Pons (tissue), 1 donor: ENCODE measurements at regions not wholly inside any gene's neighbourhood (a gene's known extent, or its start where the extent isn't known, plus 50 kb on each side); places are given as distances from the start of the nearest gene placed in this dataset.
A peak's percentile ranks its signal among the peaks of the same experiment; 100 is the strongest.
"Not testable (repeated sequence)": the region's sequence is repeated elsewhere in the genome, so short reads cannot be mapped to it uniquely, and the experiment has no call there.

Source experiments
- DNase-seq: peaks from one replicate; pipeline ENCODE4 v3.0.0-alpha.2; 2016; ENCODE audit warnings: low spot score

DNA sequence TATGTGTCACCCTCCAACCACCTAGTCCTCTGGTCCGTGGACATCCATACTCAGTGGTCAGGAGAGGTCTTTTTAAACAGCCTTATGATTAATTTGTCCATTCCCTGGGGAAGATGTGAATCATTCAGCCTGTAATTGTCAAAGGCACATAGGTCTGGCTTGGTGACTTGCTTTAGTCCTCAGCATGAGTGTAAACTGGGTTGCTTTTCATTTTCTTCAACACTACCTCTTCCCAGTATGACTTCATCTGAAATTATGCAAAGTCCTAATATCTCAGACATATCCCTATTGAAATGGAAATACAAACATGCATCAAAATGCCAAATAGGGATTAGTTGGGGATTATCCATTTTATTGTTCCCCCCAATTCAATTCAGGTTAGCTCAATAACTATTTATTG is 208.3 kb upstream of the AMOT start:
- DNase-seq = no peak

DNA sequence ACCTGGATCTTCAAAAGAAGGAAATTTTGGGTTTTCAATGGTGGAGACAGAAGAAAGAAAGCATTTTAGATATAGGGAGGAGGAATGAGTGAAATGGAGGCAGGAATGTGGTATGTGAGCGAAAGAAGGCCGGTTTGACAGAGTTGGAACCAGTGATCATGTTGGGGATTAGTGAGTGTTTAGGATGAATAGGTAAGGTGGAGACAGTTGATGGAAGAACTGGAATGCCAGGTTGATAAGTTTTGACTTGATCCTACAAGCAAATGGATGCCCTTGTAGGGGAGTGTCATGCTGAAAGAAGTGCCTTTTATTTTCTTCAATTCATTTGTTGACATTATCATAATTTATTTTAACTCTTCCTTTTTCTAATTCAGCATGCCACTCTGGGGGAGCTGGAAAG is 207.8 kb upstream of the AMOT start:
- DNase-seq = no peak

DNA sequence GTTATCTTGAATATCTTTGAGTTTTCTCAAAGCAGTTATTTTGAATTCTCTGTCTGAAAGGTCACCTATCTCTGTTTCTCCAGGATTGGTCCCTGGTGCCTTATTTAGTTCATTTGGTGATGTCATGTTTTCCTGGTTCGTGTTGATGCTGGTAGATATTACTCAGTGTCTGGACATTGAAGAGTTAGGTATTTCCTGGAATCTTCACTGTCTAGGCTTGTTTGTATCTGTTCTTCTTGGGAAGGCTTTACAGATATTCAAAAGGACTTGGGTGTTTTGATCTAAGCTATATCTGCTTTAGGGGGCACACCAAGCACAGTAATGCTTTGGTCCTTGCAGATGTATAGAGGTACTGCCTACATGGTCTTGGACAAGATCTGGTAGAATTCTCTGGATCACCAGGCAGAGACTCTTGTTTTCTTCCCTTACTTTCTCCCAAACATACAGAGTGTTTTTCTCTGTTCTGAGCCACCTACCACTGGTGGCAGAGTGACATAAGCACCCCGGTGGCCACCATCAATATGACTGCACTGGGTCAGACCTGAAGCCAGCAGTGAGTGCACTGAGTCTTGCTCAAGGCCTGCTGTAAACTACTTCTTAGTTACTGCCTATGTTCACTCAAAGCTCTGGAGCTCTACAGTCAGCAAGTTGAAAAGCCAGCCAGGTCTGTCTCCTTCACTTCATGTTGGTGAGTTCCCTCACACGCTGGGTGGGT is 193.5 kb upstream of the AMOT start:
- DNase-seq = no peak

DNA sequence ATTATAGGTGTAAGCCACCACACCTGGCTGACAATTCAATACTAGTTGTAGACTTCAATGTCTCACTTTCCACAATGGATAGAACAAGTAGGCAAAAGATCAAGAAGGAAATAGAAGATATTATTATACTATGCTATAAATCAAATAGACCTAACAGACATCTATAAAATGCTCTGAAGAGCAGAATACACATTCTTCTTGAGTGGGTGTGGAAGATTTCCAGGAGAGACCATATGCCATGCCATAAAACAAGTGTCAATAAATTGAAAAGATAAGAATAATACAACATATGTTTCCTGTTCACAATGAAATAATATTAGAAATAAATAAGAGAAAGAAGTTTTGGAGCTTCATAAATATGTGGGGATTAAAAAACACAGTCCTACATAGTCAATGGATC is 179.3 kb upstream of the AMOT start:
- no peak for DNase-seq

DNA sequence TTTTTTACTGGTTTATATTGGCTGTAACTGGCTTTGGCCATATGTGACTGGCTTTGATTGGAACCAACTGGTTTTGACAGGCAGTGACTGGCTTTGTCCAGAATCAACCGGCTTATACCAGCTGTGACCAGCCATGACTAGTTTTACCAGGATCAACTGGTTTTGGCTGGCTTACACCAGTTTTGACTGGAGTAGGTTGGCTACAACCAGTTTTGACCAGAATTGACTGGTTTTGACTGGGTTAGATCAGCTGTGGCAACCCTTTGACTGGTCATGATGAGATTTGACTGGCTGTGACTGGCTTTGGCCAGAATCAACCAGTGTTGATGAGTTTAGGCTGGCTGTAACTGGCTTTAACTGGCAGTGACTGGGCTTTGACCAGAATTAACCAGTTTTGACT is 169.2 kb upstream of the AMOT start:
- no peak for DNase-seq

DNA sequence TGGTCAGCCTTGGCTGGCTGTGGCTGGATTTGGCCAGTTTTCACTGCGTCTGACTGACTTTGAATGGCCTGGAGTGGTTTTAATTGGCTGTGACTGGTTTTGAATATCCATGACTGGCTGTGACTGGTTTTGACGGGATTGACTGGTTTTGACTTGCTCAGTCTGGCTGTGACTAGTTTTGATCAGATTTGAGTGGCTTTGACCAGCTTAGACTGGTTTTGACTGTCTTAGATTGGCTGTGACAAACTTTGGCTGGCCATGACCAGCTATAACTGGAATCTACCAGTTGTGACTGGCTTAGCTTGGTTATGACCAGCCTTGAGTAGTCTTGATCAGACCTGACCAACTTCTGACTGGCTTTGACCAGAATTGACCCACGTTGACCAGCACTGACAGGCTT is 168.4 kb upstream of the AMOT start:
- no peak for DNase-seq

DNA sequence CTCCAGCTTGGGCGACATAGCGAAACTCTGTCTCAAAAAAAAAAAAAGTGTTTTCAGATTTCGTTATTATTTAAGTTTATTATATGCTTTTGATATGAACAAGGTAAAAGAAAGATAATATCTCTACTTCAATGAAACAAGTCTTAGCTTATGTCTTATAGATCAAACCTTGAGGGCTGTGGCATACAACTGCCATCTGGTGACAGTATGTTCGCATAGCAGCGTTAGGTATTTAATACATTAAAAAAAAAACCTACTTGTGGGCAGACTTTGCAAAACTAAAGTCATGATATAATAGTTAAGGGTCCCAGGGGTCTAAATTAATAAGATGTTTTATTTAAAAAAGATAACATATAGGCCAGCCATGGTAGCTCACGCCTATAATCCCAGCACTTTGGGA is 161.2 kb upstream of the AMOT start:
- DNase-seq = no peak

DNA sequence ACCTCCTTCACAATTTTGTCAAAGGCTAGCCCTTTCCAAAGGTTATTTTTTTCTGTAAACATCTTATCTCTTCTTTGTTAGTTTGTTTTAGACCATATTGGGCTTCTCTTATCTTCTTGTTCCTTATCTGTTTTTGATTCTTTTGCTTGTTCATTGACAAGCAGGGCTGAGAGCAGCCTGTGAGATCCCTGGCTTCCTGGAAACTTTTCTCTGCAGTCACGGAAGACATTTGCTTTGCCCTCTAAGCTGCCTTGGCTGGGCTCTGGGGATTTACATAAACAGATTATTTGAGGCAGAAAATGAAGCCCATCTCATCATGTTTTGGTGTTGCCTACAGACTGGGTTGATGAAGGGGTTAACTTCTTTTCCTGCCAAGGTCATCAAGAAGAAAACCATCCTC is 157.4 kb upstream of the AMOT start:
- no peak for DNase-seq

DNA sequence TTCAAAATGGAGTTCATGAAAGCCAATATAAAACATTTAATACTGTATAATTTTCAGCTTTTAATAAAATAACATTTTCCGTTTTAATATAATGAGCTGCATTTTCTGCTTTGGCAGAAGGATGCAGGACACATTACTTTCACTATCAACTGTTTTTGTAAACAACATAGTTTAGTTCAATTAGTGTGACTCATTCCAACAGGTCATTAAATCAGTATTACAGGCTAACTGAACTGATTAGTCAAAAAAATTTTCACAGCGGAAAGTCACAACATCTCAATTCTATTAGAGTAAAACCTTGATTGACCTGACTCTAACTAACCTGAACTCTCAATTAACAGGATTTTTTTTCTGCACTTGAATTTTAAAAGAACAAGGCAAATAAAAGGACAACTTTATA is 151.2 kb upstream of the AMOT start:
- DNase-seq = no peak

DNA sequence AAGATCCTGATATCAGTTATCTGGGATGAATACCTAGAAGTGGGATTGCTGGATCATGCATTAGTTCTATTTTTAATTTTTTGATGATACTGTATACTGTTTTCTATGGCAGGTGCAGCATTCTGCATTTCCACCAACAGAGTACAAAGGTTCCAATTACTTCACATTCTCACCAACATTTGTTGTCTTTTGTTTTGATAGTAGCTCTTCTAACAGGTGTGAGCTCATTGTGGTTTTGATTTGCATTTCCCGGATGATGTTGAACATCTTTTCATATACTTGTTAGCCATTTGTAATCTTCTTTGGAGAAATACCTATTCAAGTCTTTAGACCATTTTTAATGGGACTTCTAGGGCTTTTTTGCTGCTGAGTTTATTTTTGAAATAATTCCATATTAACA is 139.2 kb upstream of the AMOT start:
- DNase-seq = no peak

DNA sequence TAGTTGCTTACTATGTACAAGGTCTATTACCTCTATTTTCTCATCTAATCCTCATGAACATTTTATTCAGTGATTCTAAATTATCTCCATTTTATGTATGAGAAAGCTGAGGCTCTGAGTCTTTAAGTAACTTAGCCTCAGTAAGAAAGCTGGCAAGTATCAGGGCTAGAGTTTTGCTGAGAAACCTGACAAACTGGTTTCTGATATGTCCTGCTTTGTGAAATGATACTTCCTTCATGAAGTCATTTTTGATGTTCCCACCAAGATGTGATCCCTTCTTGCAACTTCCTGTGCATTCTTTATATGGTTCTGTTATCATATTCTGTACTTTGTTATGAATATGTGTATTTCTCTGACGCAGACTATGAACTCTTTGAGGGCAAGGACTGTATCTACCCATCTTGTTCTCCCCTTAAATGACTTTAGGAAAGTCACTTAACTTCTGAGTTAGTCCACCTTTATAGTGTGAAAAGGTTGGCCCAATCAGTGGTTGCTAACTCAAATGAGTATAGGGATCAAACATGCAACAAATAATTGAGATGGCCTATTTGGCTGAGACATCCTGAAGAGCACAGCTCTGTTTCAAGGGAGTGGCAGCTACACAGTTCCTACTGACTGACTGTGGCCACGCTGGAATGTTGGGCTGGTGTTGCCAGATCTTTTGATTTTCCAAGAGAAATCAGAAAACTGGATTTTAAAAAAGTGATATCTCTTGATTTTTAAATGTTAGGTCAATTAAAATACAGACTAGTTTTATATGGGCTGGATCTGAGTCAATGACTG is 127.9 kb upstream of the AMOT start:
- no peak for DNase-seq

DNA sequence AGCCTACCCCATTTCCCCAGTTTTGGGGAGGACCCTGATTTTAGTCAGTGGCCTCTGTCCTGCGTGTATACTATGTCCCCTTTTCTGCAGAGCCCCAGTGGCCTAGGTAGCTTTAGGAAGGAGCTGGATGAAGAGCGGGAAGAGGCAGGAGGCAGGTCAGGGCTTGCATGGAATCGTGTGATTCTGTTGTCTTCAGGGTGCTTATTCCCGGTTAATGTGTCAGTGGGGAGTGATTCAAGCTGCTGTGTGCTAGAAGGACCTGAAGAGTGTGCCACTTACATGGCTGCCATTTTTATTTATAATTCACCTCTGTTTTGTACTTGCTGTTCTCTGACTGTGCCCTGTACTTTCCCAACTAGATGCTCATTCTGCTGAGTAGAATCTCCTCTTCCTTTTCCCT is 127.3 kb upstream of the AMOT start:
- DNase-seq = no peak

DNA sequence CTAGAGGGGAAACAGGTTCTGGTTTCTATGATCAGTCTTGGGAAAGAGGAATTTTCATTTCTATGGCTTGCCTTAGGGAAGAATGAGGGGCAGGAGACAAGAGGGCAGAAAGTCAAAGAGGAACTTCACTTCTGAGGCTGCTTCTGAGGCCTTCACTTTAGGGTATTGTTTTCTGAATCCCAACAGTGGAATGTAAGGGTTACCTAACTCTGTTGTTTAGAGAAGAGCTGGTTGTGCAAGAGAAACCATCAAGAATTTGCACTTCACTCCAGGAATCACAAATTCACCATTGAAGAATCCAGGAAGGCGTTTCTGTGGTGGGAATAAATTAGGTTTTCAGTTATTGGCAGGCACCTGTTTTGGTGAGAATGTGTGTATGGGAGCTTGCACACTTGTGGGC is 126.7 kb upstream of the AMOT start:
- no peak for DNase-seq

DNA sequence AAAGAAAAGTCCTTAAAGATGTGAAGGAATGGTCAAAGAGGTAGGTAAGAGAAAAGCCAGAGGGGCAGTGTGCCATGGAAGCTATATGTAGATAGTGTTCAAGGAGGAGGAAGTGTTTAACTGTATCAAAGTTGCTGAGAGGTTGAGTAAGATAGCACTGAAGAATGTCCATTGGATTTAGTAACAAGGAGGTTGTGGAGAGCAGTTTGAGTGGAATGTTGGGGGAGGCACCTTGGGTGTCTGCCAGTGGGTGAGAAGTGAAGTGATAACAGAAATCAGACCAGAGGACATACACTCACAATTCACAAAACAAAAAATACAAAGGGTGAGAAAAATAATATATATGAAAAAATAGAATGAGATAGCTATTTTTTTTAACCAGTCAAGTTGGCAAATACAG is 121.3 kb upstream of the AMOT start:
- no peak for DNase-seq

DNA sequence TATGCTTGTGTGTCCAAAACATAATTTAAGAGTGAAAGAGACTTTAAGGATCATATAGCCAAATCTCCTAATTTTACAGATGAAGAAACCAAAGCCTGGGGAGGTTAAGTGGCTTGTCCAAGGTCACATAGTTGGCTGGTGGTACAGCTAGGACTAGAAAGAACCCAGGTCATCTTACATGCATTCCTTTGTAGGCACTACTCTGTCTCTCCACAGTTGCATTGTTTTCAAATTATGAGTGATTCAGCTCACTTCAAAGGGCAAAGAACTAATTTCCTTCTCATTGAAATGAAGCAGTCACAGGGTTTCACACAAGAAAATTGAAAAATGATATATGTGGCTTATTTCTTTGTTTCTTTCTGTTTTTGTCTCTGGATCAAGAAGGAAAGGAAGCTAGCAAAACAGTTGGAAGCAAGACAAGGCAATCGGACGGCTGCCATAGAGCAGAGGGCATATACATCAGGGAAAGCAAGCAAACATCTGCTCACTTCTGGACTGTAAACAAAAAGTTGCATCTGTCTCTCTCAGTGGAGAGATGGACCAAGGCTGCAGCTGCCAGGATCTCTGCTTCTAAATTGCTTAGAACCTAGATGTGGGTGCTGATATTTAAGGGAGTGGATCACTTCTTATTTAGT is 107.5 kb upstream of the AMOT start:
- DNase-seq = no peak

DNA sequence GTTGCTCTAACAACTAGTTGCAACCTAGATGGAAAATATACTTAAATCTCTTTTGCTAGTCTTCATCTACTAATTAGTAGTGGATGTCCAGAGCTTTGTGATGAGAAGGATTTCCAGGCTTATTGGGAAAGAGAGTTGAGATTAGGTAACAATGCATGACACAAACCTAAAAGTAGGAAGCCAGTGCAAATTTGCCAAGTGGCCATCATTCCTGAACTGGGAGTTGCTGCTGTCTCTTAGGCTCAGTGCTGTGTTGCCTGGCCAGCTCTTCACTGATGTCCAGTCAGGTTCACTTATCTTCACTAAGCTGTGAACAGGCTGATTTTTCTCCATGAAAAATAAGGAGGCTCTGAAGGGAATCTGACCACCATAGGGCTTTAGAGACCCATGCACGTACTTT is 105.6 kb upstream of the AMOT start:
- no peak for DNase-seq

DNA sequence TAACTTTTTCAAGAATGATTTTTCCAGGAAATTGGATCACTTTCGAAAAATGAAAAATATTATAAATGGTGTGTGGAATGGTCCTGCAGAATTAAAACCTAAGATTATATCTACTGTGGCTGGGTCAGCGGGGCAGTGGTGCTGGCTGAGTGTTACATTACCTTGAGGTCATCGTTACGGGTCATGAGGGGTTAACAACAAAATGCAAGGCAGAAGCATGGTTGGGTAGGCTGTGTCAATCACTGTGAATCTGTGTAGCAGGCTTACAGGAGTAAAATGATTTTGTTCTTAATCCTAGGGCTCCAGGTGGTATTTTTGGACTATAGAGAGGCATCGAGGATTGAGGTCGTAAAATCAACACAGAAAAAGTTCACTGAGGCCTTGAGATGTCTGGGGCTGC is 105.2 kb upstream of the AMOT start:
- no peak for DNase-seq

DNA sequence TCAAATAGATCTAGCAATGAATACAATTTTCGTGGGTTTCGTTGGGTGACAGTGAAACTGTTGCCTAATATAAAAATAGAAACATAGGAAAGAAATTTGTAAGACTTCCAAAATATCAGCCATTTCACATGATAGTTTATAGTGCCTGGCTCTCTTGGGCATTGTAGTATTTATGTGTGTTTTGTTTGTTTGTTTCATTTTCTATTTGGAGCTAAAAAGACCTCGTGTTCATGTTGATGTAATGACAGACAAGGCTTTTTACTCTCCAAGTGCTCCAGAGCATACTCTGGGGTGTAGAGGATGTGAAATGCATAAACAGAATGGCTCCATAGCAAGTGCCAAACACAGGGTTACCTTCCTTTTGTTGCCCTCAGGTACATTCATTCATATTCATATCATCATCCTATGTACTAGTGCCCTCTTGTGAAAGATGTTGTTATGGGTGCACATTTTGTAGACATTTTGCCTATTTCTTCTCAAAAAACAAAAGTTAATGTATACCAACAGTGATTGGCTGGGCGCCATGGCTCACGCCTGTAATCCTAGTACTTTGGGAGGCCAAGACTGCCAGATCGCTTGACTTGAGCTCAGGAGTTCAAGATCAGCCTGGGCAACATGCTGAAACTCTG is 100.7 kb upstream of the AMOT start:
- peak; percentile 10 for DNase-seq

DNA sequence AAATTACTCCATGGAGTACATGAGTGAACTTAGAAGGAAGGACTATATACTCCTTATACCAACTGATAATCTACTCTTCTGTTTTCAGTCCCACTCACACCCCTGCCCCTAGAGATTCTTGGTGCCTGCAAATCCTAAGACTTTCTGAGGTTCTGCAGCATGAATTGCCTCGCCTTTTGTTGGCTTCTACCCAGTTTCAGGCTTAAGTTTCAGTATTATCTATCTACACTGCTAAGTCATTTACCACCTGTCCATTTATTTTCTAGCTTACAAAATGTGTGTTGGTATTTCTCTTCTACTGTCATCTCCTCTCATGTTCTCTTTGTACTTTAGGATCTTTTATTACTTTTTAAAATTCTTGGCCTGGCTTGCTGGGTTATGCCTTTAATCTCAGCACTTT is 94.4 kb upstream of the AMOT start:
- DNase-seq = no peak

DNA sequence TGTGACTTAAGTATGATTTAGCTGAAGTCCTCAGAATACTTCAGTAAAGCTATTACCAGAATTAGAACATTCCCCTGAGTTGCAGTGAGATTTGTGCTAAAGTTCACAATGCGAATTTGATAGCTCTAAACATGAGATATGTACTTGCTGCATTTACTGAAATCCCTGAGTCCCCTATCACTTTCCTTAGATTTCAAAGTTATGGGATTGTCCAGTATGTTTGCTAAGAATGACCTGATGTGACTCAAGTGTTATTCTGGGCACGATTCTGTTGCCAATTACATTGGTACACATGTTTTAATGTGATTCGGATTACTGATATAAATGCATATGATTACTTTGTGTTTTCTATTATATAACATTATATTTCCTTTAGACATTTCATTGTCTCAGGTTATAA is 91.3 kb upstream of the AMOT start:
- no peak for DNase-seq

DNA sequence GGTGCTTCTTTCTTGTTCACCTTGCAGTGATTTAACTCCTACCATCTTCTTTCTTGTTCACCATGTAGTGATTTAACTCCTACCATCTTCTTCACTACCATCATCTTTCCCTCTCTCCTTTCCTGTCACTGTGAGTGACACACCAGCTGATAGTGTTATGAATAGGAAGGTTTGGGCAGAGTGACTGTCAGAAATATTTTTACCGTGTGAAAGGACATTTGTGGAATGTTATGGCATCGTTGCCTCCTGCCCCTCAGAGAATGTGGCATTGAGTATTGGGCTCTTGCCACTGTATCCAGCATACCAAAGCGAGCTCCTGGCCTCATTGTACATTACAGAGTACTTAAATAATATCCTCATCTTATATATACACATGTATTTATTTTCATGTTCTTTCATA is 90.8 kb upstream of the AMOT start:
- no peak for DNase-seq

DNA sequence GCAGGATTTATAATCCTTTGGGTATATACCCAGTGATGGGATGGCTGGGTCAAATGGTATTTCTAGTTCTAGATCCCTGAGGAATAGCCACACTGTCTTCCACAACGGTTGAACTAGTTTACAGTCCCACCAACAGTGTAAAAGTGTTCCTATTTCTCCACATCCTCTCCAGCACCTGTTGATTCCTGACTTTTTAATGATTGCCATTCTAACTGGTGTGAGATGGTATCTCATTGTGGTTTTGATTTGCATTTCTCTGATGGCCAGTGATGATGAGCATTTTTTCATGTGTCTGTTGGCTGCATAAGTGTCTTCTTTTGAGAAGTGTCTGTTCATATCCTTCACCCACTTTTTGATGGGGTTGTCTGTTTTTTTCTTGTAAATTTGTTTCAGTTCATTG is 82.8 kb upstream of the AMOT start:
- not testable (repeated sequence) for DNase-seq

DNA sequence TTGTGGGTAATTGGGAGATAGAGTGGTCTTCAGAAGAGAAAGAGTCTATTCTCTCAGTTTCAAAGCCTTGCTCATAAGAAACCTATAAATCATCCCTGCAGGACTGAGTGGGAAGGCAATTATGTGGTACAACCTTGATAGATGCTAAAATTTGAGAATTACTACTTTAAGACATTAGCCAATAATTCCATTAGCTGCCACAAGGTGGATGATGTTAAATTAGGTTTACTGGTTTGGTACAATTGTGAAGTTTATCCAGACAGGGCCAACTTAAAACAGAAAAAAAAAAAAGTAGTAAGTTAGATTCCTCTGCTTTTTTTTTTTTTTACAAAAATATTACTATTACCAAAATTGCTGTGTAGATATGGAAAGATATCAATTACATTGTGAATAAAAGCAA is 73.2 kb upstream of the AMOT start:
- no peak for DNase-seq
